ENCODE measurements at regions not wholly inside any gene's neighbourhood (a gene's known extent, or its start where the extent isn't known, plus 50 kb on each side); places are given as distances from the start of the nearest gene placed in this dataset.

GRCh38 chr6:43951756-43952675, 175.2 kb downstream of the MRPL14 start:
- DNase-seq (ENCODE audit: low read depth in 2 of 2, low spot score in 1 of 2): no peak

GRCh38 chr6:43951063-43951755, 176.0 kb downstream of the MRPL14 start:
- no peak for DNase-seq (ENCODE audit: low read depth in 2 of 2, low spot score in 1 of 2)

GRCh38 chr6:43950731-43951062, 176.6 kb downstream of the MRPL14 start:
- no peak for DNase-seq (ENCODE audit: low read depth in 2 of 2, low spot score in 1 of 2)

GRCh38 chr6:43950051-43950605, 177.1 kb downstream of the MRPL14 start:
- DNase-seq (ENCODE audit: low read depth in 2 of 2, low spot score in 1 of 2): no peak

- no peak for DNase-seq (ENCODE audit: low read depth in 2 of 2, low spot score in 1 of 2)
Measured at GRCh38 chr6:43949551-43949991, 177.7 kb downstream of the MRPL14 start.

GRCh38 chr6:43948527-43949485, 178.4 kb downstream of the MRPL14 start:
- no peak for DNase-seq (ENCODE audit: low read depth in 2 of 2, low spot score in 1 of 2)

GRCh38 chr6:43947860-43948259, 177.8 kb downstream of the VEGFA start:
- no peak for DNase-seq (ENCODE audit: low read depth in 2 of 2, low spot score in 1 of 2)

GRCh38 chr6:43946641-43947363, 176.8 kb downstream of the VEGFA start:
- no peak for DNase-seq (ENCODE audit: low read depth in 2 of 2, low spot score in 1 of 2)

GRCh38 chr6:43945768-43946080, 175.7 kb downstream of the VEGFA start:
- no peak for DNase-seq (ENCODE audit: low read depth in 2 of 2, low spot score in 1 of 2)

- no peak for DNase-seq (ENCODE audit: low read depth in 2 of 2, low spot score in 1 of 2)
Measured at GRCh38 chr6:43944908-43945767, 175.1 kb downstream of the VEGFA start.

GRCh38 chr6:43943781-43944250, 173.8 kb downstream of the VEGFA start:
- DNase-seq (ENCODE audit: low read depth in 2 of 2, low spot score in 1 of 2): no peak

GRCh38 chr6:43943099-43943766, 173.2 kb downstream of the VEGFA start:
- no peak for DNase-seq (ENCODE audit: low read depth in 2 of 2, low spot score in 1 of 2)

GRCh38 chr6:43942616-43943015, 172.6 kb downstream of the VEGFA start:
- no peak for DNase-seq (ENCODE audit: low read depth in 2 of 2, low spot score in 1 of 2)

- DNase-seq (ENCODE audit: low read depth in 2 of 2, low spot score in 1 of 2): no peak
Measured at GRCh38 chr6:43942011-43942442, 172.0 kb downstream of the VEGFA start.

GRCh38 chr6:43941174-43941573, 171.2 kb downstream of the VEGFA start:
- DNase-seq (ENCODE audit: low read depth in 2 of 2, low spot score in 1 of 2): no peak

GRCh38 chr6:43940393-43941087, 170.5 kb downstream of the VEGFA start:
- no peak for DNase-seq (ENCODE audit: low read depth in 2 of 2, low spot score in 1 of 2)

- DNase-seq (ENCODE audit: low read depth in 2 of 2, low spot score in 1 of 2): no peak
Measured at GRCh38 chr6:43940071-43940392, 170.0 kb downstream of the VEGFA start.
